Non-pigmented ciliary epithelial cell (primary cell): ENCODE measurements at regions not wholly inside any gene's neighbourhood (a gene's known extent, or its start where the extent isn't known, plus 50 kb on each side); places are given as distances from the start of the nearest gene placed in this dataset.

ENCODE experiments used
- DNase-seq: peaks from one replicate; pipeline ENCODE4 v3.0.0-alpha.2; 2010; ENCODE audit warnings: low read depth

- no peak for DNase-seq
These were observed 156.4 kb upstream of the ADRA1B start for GRCh38 chr5:159759791-159760290.

- no peak for DNase-seq
These were observed 153.4 kb upstream of the ADRA1B start for GRCh38 chr5:159762921-159763320.

GRCh38 chr5:159763562-159763961 is 152.7 kb upstream of the ADRA1B start:
- DNase-seq: no peak

GRCh38 chr5:159764283-159765134 is 151.8 kb upstream of the ADRA1B start:
- DNase-seq: peak; percentile 72

GRCh38 chr5:159765135-159765433 is 151.2 kb upstream of the ADRA1B start:
- no peak for DNase-seq

GRCh38 chr5:159765760-159766517 is 150.3 kb upstream of the ADRA1B start:
- DNase-seq: no peak

GRCh38 chr5:159768243-159768642 is 148.0 kb upstream of the ADRA1B start:
- no peak for DNase-seq

- no peak for DNase-seq
These were observed 143.6 kb upstream of the ADRA1B start for GRCh38 chr5:159772698-159773061.

GRCh38 chr5:159773062-159773924 is 143.0 kb upstream of the ADRA1B start:
- DNase-seq: peak; percentile 45

GRCh38 chr5:159774476-159775031 is 141.7 kb upstream of the ADRA1B start:
- DNase-seq: no peak

- DNase-seq: no peak
These were observed 140.4 kb upstream of the ADRA1B start for GRCh38 chr5:159775890-159776289.

GRCh38 chr5:159777049-159777660 is 139.1 kb upstream of the ADRA1B start:
- DNase-seq: no peak

GRCh38 chr5:159779481-159779880 is 136.8 kb upstream of the ADRA1B start:
- no peak for DNase-seq

GRCh38 chr5:159780246-159780645 is 136.0 kb upstream of the ADRA1B start:
- DNase-seq: no peak

GRCh38 chr5:159781626-159782157 is 134.6 kb upstream of the ADRA1B start:
- DNase-seq: no peak

GRCh38 chr5:159782197-159782994 is 133.9 kb upstream of the ADRA1B start:
- DNase-seq: no peak

GRCh38 chr5:159782995-159783300 is 133.3 kb upstream of the ADRA1B start:
- no peak for DNase-seq

- no peak for DNase-seq
These were observed 132.5 kb upstream of the ADRA1B start for GRCh38 chr5:159783726-159784247.

- DNase-seq: no peak
These were observed 131.3 kb upstream of the ADRA1B start for GRCh38 chr5:159784993-159785392.

- DNase-seq: no peak
These were observed 130.6 kb upstream of the ADRA1B start for GRCh38 chr5:159785656-159786055.
